GM10266 (cell line): ENCODE measurements at regions not wholly inside any gene's neighbourhood (a gene's known extent, or its start where the extent isn't known, plus 50 kb on each side); places are given as distances from the start of the nearest gene placed in this dataset.

Experiments used
- DNase-seq: peaks from one replicate; pipeline ENCODE4 v3.0.0; 2012; ENCODE audit errors: extremely low spot score
- CTCF ChIP-seq: IDR thresholded peaks from 2 replicates; pipeline ENCODE4 v1.5.1; 2012; ENCODE audit warnings: mild to moderate bottlenecking, low read depth; ENCODE audit not compliant: control insufficient read depth, insufficient read depth; ENCODE audit errors: missing control alignments

- DNase-seq: no peak
- TF ChIP-seq CTCF: no peak
Measured at GRCh38 chr10:77715536-77715935, 77.9 kb upstream of the KCNMA1 start.

- peak; percentile 27 for TF ChIP-seq CTCF
- no peak for DNase-seq
Measured at GRCh38 chr10:77715088-77715487, 77.5 kb upstream of the KCNMA1 start.

- no peak for DNase-seq
- no peak for TF ChIP-seq CTCF
Measured at GRCh38 chr10:77713521-77714280, 76.1 kb upstream of the KCNMA1 start.

GRCh38 chr10:77712207-77712606 lies 74.6 kb upstream of the KCNMA1 start:
- no peak for DNase-seq
- no peak for TF ChIP-seq CTCF

- TF ChIP-seq CTCF: no peak
- DNase-seq: no peak
Measured at GRCh38 chr10:77711683-77712049, 74.1 kb upstream of the KCNMA1 start.

- peak; percentile 76 for DNase-seq
Measured at GRCh38 chr10:77710759-77711682, 73.4 kb upstream of the KCNMA1 start.

More at GRCh38 chr10:77710759-77711682, 73.4 kb upstream of the KCNMA1 start:
- peak; percentile 99 for TF ChIP-seq CTCF
